ENCODE measurements at regions not wholly inside any gene's neighbourhood (a gene's known extent, or its start where the extent isn't known, plus 50 kb on each side); places are given as distances from the start of the nearest gene placed in this dataset.
"Not testable (repeated sequence)": the region's sequence is repeated elsewhere in the genome, so short reads cannot be mapped to it uniquely, and the experiment has no call there.

- no peaks in the 10 kb centered on the region for H3K36me3 ChIP-seq (ENCODE audit: insufficient read depth, low read length)
- no peaks in the 10 kb centered on the region for H3K27me3 ChIP-seq (ENCODE audit: control insufficient read depth in 1 of 2, insufficient read depth in 2 of 2, low read length in 2 of 2)
- no peak overlapping the region for H3K9ac ChIP-seq (ENCODE audit: low read length)
- H3K4me3 ChIP-seq (ENCODE audit: low read depth in 1 of 2, low read length in 2 of 2), result no peak overlapping the region
- H3K27ac ChIP-seq (ENCODE audit: low read depth, low read length), result no peak overlapping the region
- H3K9me3 ChIP-seq (ENCODE audit: low read length), result no peaks in the 10 kb centered on the region
- H3K4me1 ChIP-seq (ENCODE audit: insufficient read depth, low read length), result no peaks in the 10 kb centered on the region
These were observed 90.3 kb downstream of the PLXNA1 start for GRCh38 chr3:127072971-127073783.

- no peak overlapping the region for H3K4me3 ChIP-seq (ENCODE audit: low read depth in 1 of 2, low read length in 2 of 2)
- H3K27ac ChIP-seq (ENCODE audit: low read depth, low read length), result no peak overlapping the region
These were observed 91.3 kb downstream of the PLXNA1 start for GRCh38 chr3:127073941-127074820.

GRCh38 chr3:127074900-127075360 lies 92.0 kb downstream of the PLXNA1 start:
- H3K9me3 ChIP-seq (ENCODE audit: low read length), result no peaks in the 10 kb centered on the region
- no peak overlapping the region for H3K4me3 ChIP-seq (ENCODE audit: low read depth in 1 of 2, low read length in 2 of 2)
- H3K27ac ChIP-seq (ENCODE audit: low read depth, low read length), result no peak overlapping the region
- no peaks in the 10 kb centered on the region for H3K27me3 ChIP-seq (ENCODE audit: control insufficient read depth in 1 of 2, insufficient read depth in 2 of 2, low read length in 2 of 2)
- H3K4me1 ChIP-seq (ENCODE audit: insufficient read depth, low read length), result no peaks in the 10 kb centered on the region
- H3K36me3 ChIP-seq (ENCODE audit: insufficient read depth, low read length), result no peaks in the 10 kb centered on the region
- no peak overlapping the region for H3K9ac ChIP-seq (ENCODE audit: low read length)

More at GRCh38 chr3:127073941-127074820, 91.3 kb downstream of the PLXNA1 start:
- no peaks in the 10 kb centered on the region for H3K36me3 ChIP-seq (ENCODE audit: insufficient read depth, low read length)
- no peak overlapping the region for H3K9ac ChIP-seq (ENCODE audit: low read length)
- no peaks in the 10 kb centered on the region for H3K4me1 ChIP-seq (ENCODE audit: insufficient read depth, low read length)
- no peaks in the 10 kb centered on the region for H3K9me3 ChIP-seq (ENCODE audit: low read length)
- no peaks in the 10 kb centered on the region for H3K27me3 ChIP-seq (ENCODE audit: control insufficient read depth in 1 of 2, insufficient read depth in 2 of 2, low read length in 2 of 2)

GRCh38 chr3:127076166-127076992 lies 93.5 kb downstream of the PLXNA1 start:
- not testable (repeated sequence) for H3K4me1 ChIP-seq (ENCODE audit: insufficient read depth, low read length); H3K36me3 ChIP-seq (ENCODE audit: insufficient read depth, low read length); H3K9ac ChIP-seq (ENCODE audit: low read length); H3K9me3 ChIP-seq (ENCODE audit: low read length); H3K27me3 ChIP-seq (ENCODE audit: control insufficient read depth in 1 of 2, insufficient read depth in 2 of 2, low read length in 2 of 2); H3K27ac ChIP-seq (ENCODE audit: low read depth, low read length); H3K4me3 ChIP-seq (ENCODE audit: low read depth in 1 of 2, low read length in 2 of 2)

- no peak overlapping the region for H3K4me3 ChIP-seq (ENCODE audit: low read depth in 1 of 2, low read length in 2 of 2)
- no peaks in the 10 kb centered on the region for H3K27me3 ChIP-seq (ENCODE audit: control insufficient read depth in 1 of 2, insufficient read depth in 2 of 2, low read length in 2 of 2)
- no peaks in the 10 kb centered on the region for H3K4me1 ChIP-seq (ENCODE audit: insufficient read depth, low read length)
- H3K9me3 ChIP-seq (ENCODE audit: low read length), result no peaks in the 10 kb centered on the region
- no peak overlapping the region for H3K27ac ChIP-seq (ENCODE audit: low read depth, low read length)
- no peaks in the 10 kb centered on the region for H3K36me3 ChIP-seq (ENCODE audit: insufficient read depth, low read length)
- H3K9ac ChIP-seq (ENCODE audit: low read length), result no peak overlapping the region
These were observed 94.2 kb downstream of the PLXNA1 start for GRCh38 chr3:127077068-127077467.

GRCh38 chr3:127077505-127078064 lies 94.7 kb downstream of the PLXNA1 start:
- no peaks in the 10 kb centered on the region for H3K4me1 ChIP-seq (ENCODE audit: insufficient read depth, low read length)
- H3K27me3 ChIP-seq (ENCODE audit: control insufficient read depth in 1 of 2, insufficient read depth in 2 of 2, low read length in 2 of 2), result no peaks in the 10 kb centered on the region
- no peak overlapping the region for H3K4me3 ChIP-seq (ENCODE audit: low read depth in 1 of 2, low read length in 2 of 2)
- no peak overlapping the region for H3K27ac ChIP-seq (ENCODE audit: low read depth, low read length)
- H3K36me3 ChIP-seq (ENCODE audit: insufficient read depth, low read length), result no peaks in the 10 kb centered on the region
- H3K9ac ChIP-seq (ENCODE audit: low read length), result no peak overlapping the region
- H3K9me3 ChIP-seq (ENCODE audit: low read length), result no peaks in the 10 kb centered on the region

GRCh38 chr3:127078626-127079025 lies 95.7 kb downstream of the PLXNA1 start:
- Histone ChIP-seq H3K9ac (ENCODE audit: low read length) (no peak overlapping the region), H3K27me3 (ENCODE audit: control insufficient read depth in 1 of 2, insufficient read depth in 2 of 2, low read length in 2 of 2) (no peaks in the 10 kb centered on the region)

GRCh38 chr3:127079211-127079610 lies 96.3 kb downstream of the PLXNA1 start:
- no peak overlapping the region for H3K9ac ChIP-seq (ENCODE audit: low read length)
- H3K27ac ChIP-seq (ENCODE audit: low read depth, low read length), result no peak overlapping the region
- H3K36me3 ChIP-seq (ENCODE audit: insufficient read depth, low read length), result no peaks in the 10 kb centered on the region
- H3K9me3 ChIP-seq (ENCODE audit: low read length), result no peaks in the 10 kb centered on the region
- no peaks in the 10 kb centered on the region for H3K4me1 ChIP-seq (ENCODE audit: insufficient read depth, low read length)
- H3K27me3 ChIP-seq (ENCODE audit: control insufficient read depth in 1 of 2, insufficient read depth in 2 of 2, low read length in 2 of 2), result no peaks in the 10 kb centered on the region
- no peak overlapping the region for H3K4me3 ChIP-seq (ENCODE audit: low read depth in 1 of 2, low read length in 2 of 2)

More at GRCh38 chr3:127078626-127079025, 95.7 kb downstream of the PLXNA1 start:
- no peaks in the 10 kb centered on the region for H3K9me3 ChIP-seq (ENCODE audit: low read length)
- no peak overlapping the region for H3K27ac ChIP-seq (ENCODE audit: low read depth, low read length)
- H3K36me3 ChIP-seq (ENCODE audit: insufficient read depth, low read length), result no peaks in the 10 kb centered on the region
- H3K4me1 ChIP-seq (ENCODE audit: insufficient read depth, low read length), result no peaks in the 10 kb centered on the region
- no peak overlapping the region for H3K4me3 ChIP-seq (ENCODE audit: low read depth in 1 of 2, low read length in 2 of 2)

- H3K9me3 ChIP-seq (ENCODE audit: low read length), result no peaks in the 10 kb centered on the region
- H3K4me1 ChIP-seq (ENCODE audit: insufficient read depth, low read length), result no peaks in the 10 kb centered on the region
- no peaks in the 10 kb centered on the region for H3K36me3 ChIP-seq (ENCODE audit: insufficient read depth, low read length)
- H3K9ac ChIP-seq (ENCODE audit: low read length), result no peak overlapping the region
- H3K4me3 ChIP-seq (ENCODE audit: low read depth in 1 of 2, low read length in 2 of 2), result no peak overlapping the region
- H3K27me3 ChIP-seq (ENCODE audit: control insufficient read depth in 1 of 2, insufficient read depth in 2 of 2, low read length in 2 of 2), result no peaks in the 10 kb centered on the region
- H3K27ac ChIP-seq (ENCODE audit: low read depth, low read length), result no peak overlapping the region
These were observed 98.2 kb downstream of the PLXNA1 start for GRCh38 chr3:127081001-127081720.

GRCh38 chr3:127082066-127082465 lies 99.2 kb downstream of the PLXNA1 start:
- Histone ChIP-seq H3K27me3 (ENCODE audit: control insufficient read depth in 1 of 2, insufficient read depth in 2 of 2, low read length in 2 of 2) (no peaks in the 10 kb centered on the region), H3K9me3 (ENCODE audit: low read length) (no peaks in the 10 kb centered on the region), H3K4me3 (ENCODE audit: low read depth in 1 of 2, low read length in 2 of 2) (no peak overlapping the region), H3K4me1 (ENCODE audit: insufficient read depth, low read length) (no peaks in the 10 kb centered on the region), H3K27ac (ENCODE audit: low read depth, low read length) (no peak overlapping the region), H3K9ac (ENCODE audit: low read length) (no peak overlapping the region), H3K36me3 (ENCODE audit: insufficient read depth, low read length) (no peaks in the 10 kb centered on the region)

Measured in muscle layer of colon (tissue), 2 donors.